BJ (cell line): ENCODE measurements at regions not wholly inside any gene's neighbourhood (a gene's known extent, or its start where the extent isn't known, plus 50 kb on each side); places are given as distances from the start of the nearest gene placed in this dataset.

Source experiments
- CTCF ChIA-PET: fragments of 350-600 bp; formaldehyde crosslinking; extraction: SDS; loops from one replicate; lab custom pipeline; 2021; ENCODE audit warnings: antibody characterized with exemption, inconsistent platforms; lab: Yijun Ruan, JAX
- POLR2A ChIA-PET: fragments of 300-600 bp; sonication (Branson Sonifier 250); formaldehyde crosslinking; extraction: SDS; loops from one replicate; lab custom pipeline; 2021; ENCODE audit warnings: antibody characterized with exemption; lab: Charles Lee
- DNase-seq: peaks from one replicate; pipeline ENCODE4 v3.0.0-alpha.2; 2011; ENCODE audit warnings: low read depth
- H3K27me3 ChIP-seq: 2 replicates; pipeline ENCODE4 v1.6.0; 2011; ENCODE audit warnings: low read length; ENCODE audit not compliant: control insufficient read depth, insufficient read depth
- H3K36me3 ChIP-seq: 2 replicates; pipeline ENCODE4 v1.5.1; 2011; ENCODE audit warnings: low read length; ENCODE audit not compliant: control insufficient read depth, insufficient read depth
- H3K4me3 ChIP-seq: 2 replicates; pipeline ENCODE4 v1.5.1; 2011; ENCODE audit warnings: low read depth, mild to moderate bottlenecking, control low read depth, low read length
- TF ChIP-seq, protein P1 (sequence below): IDR thresholded peaks from 2 replicates; pipeline ENCODE4 v1.5.1; 2011; ENCODE audit warnings: low read depth, mild to moderate bottlenecking, control low read depth, inconsistent platforms, low read length, moderate library complexity; ENCODE audit not compliant: insufficient read depth

DNA sequence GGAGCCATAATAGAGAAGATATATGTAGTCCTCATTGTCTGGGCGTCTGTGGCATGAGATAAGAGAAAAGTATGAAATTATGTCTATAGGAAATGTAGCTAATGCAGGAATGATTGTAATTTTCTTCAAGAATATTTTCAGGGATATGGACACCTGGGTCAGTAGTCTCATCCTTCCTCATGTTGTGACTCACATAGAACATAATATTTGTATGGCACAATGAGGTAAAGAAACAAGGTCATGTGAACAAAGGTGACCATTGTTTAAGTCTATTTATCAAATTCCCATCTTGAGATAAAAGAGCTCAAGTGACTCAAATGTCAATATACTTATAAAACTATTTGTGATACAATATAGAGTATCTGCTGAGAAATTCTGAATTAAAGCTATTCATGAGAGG, 345.5 kb upstream of the ROBO1 start:
- Histone ChIP-seq H3K4me3 (no peak overlapping the region), H3K27me3 (no peaks in the 10 kb centered on the region), H3K36me3 (no peaks in the 10 kb centered on the region)
- ChIA-PET POLR2A (no interaction called here), CTCF (no interaction called here)
- no peak for DNase-seq
- TF ChIP-seq, protein P1, sequence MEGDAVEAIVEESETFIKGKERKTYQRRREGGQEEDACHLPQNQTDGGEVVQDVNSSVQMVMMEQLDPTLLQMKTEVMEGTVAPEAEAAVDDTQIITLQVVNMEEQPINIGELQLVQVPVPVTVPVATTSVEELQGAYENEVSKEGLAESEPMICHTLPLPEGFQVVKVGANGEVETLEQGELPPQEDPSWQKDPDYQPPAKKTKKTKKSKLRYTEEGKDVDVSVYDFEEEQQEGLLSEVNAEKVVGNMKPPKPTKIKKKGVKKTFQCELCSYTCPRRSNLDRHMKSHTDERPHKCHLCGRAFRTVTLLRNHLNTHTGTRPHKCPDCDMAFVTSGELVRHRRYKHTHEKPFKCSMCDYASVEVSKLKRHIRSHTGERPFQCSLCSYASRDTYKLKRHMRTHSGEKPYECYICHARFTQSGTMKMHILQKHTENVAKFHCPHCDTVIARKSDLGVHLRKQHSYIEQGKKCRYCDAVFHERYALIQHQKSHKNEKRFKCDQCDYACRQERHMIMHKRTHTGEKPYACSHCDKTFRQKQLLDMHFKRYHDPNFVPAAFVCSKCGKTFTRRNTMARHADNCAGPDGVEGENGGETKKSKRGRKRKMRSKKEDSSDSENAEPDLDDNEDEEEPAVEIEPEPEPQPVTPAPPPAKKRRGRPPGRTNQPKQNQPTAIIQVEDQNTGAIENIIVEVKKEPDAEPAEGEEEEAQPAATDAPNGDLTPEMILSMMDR: no peak

DNA sequence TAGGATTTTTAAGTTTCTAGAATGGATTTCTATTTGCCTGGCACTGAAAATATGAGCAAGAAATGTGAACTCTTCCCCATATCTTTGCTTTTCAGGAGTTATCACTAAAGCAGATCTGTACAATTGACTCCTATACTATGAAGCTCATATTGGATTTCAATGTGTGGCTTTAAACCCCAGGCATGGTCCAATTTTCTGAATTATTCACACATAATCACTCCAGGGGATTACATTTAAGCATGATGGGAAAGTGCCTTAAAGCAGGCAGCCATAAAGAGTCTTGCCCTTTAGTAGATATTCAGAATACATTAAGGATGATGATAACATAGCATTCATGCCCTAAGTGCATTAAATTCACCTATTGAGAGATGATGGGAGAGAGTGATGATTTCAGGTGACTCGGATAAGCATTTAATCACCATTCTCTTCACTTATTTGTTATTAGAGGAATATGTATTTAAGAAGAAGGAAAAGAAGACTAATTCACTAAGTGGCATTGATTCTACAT, 331.8 kb upstream of the ROBO1 start:
- DNase-seq: no peak
- Histone ChIP-seq H3K36me3 (no peaks in the 10 kb centered on the region), H3K4me3 (no peak overlapping the region), H3K27me3 (no peaks in the 10 kb centered on the region)
- CTCF ChIA-PET: no interaction called here
- POLR2A ChIA-PET: no interaction called here
- TF ChIP-seq, protein P1: no peak

DNA sequence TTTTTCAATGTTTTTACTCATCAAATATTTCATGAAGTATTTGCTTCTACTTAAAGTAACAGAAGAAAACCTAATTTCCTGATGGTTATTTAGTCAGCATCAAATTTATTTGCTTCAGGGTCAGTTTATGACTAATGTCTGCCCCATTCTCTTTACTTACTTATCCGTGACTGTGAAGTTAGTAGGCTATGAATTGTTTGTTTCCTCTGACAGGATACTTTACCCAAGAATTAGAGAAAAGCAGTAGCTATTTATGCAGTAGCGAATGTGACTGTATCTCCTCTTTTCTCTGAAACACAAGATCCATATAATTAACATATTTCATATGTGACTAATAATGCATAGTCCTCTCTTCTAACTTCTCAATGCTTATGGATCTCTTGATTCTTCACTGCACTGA, 329.9 kb upstream of the ROBO1 start:
- POLR2A ChIA-PET: no interaction called here
- no peaks in the 10 kb centered on the region for H3K36me3 ChIP-seq
- CTCF ChIA-PET: no interaction called here
- H3K27me3 ChIP-seq: no peaks in the 10 kb centered on the region
- no peak overlapping the region for H3K4me3 ChIP-seq
- TF ChIP-seq, protein P1: no peak
- no peak for DNase-seq

DNA sequence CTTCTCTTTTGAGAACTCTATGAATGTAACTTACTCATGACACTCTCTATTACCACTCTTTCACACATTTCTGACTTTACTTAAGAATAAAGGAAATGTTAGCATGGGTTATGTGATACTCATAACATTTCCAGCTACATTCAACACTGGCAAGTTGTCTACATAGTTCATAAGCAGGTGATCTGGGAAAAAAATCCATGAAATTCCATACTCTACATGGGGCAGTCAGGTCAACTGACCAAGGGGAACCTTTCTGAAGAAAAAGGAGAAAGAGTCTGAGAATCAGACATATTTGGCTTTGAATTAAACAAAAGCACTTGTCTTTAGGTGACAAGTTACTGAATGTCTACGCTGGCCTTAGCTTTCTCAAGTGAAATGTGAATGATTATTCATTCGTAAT, 329.1 kb upstream of the ROBO1 start:
- TF ChIP-seq, protein P1: no peak
- ChIA-PET CTCF (no interaction called here), POLR2A (no interaction called here)
- Histone ChIP-seq H3K36me3 (no peaks in the 10 kb centered on the region), H3K27me3 (no peaks in the 10 kb centered on the region), H3K4me3 (no peak overlapping the region)
- DNase-seq: no peak

DNA sequence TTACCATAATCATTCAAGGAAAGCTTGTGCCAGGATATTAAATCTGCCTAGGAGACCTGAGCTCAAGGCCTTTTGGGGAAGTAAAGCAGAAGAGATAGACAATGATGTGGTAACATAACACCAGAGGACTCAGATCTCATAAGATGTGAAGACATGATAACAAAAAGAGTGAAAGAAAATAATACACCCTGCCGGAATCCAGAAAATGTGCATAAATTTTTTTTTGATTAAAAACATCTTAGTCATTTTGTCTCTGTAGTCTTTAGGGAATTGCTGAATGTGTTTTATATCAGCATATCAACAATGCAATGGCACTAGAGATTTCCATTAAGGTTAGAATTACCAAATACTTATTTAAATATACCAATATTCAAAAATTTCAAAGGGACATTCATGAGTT, 326.8 kb upstream of the ROBO1 start:
- Histone ChIP-seq H3K27me3 (no peaks in the 10 kb centered on the region), H3K4me3 (no peak overlapping the region), H3K36me3 (no peaks in the 10 kb centered on the region)
- DNase-seq: no peak
- POLR2A ChIA-PET: no interaction called here
- TF ChIP-seq, protein P1: no peak
- CTCF ChIA-PET: no interaction called here
